Hippocampal formation (tissue), 2 donors: ENCODE measurements at regions not wholly inside any gene's neighbourhood (a gene's known extent, or its start where the extent isn't known, plus 50 kb on each side); places are given as distances from the start of the nearest gene placed in this dataset.
"Not testable (repeated sequence)": the region's sequence is repeated elsewhere in the genome, so short reads cannot be mapped to it uniquely, and the experiment has no call there.

ENCODE experiments used
- DNase-seq, 2 donors: peaks; one replicate each; lab custom pipeline; 2025; lab: John Stamatoyannopoulos, UW

DNA sequence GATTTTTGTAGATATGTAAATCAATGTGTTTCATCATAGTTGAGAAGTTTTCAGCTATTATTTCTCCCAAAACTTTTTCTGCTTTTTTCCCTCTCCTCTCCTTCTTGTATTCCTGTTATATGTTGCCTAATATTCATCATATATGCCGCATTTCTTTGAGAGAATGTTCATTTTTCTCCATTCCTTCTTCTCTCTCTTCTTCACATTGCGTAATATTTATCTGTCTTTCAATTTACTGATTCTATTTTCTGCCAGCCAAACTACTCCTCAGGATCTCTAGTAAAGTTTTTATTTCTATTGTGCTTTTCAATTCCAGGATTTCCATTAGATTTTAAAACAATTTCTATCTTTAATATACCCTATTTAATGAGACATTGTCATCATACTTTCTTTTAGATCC lies 896.8 kb downstream of the EPHA7 start:
- no peak for DNase-seq

- no peak for DNase-seq
These were observed 897.8 kb downstream of the EPHA7 start for GRCh38 chr6:92521553-92521952.

- DNase-seq, result no peak
These were observed 909.2 kb downstream of the EPHA7 start for GRCh38 chr6:92510137-92510536.

- DNase-seq, result no peak
These were observed 911.8 kb downstream of the EPHA7 start for GRCh38 chr6:92507552-92507951.

DNA sequence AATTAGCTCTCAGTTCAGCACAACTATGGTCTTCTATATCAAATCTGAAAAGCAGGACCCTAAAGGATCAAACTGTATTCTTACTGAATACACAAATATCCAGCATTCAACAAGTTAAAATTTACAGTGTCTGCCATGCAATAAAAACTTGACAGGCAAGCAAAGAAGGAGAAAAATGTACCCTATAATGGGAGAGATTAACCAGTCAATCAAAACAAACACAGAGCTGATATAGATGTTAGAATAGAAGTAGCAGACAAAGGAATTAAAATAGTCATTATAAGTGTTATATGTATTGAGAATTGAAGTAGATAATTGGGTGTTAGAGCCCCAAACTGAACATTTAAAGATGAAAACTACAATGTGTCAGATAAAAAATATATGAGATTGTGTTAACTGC lies 914.9 kb downstream of the EPHA7 start:
- DNase-seq, result no peak

DNA sequence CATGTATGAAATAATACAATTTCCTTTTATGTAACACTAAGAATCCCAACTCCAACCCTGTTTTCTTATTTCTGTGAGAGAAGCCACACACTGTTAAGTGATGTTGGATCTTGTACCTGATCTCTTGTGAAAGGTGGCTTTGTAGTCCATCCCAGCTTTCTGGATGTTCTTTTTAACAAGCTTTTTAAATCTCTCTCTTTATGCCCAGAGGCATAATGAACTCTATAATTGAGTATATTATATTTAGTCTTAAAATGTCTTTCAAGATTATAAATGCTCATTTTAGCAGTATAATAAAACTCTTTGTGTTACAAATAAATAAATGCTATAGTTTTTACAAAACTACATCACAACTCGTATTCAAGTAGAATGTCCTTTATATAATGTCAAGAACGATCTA lies 922.1 kb downstream of the EPHA7 start:
- no peak for DNase-seq

GRCh38 chr6:92496527-92496926 lies 922.8 kb downstream of the EPHA7 start:
- no peak for DNase-seq

GRCh38 chr6:92495242-92495641 lies 924.1 kb downstream of the EPHA7 start:
- DNase-seq, result no peak

GRCh38 chr6:92485487-92485886 lies 933.9 kb downstream of the EPHA7 start:
- DNase-seq, result no peak

DNA sequence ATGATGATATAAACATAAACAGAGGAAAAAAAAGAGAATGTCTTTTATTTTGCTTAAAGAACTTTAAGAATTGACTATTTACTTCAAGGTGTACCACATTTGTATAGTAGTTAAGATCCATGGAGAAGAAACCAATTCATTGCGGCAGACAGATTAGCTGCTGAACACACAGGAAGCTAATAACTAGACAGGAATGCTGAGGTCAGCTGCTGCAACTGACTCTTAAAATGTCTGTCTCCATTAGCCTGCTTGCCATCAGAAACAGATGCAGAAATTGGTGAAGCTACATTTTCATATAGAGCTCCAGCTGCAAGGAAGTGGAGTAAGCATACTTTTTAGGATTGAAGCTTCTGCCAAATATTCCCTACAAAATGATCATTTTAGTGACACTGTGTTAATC lies 939.5 kb downstream of the EPHA7 start:
- no peak for DNase-seq

GRCh38 chr6:92473056-92473455 lies 946.3 kb downstream of the EPHA7 start:
- no peak for DNase-seq

DNA sequence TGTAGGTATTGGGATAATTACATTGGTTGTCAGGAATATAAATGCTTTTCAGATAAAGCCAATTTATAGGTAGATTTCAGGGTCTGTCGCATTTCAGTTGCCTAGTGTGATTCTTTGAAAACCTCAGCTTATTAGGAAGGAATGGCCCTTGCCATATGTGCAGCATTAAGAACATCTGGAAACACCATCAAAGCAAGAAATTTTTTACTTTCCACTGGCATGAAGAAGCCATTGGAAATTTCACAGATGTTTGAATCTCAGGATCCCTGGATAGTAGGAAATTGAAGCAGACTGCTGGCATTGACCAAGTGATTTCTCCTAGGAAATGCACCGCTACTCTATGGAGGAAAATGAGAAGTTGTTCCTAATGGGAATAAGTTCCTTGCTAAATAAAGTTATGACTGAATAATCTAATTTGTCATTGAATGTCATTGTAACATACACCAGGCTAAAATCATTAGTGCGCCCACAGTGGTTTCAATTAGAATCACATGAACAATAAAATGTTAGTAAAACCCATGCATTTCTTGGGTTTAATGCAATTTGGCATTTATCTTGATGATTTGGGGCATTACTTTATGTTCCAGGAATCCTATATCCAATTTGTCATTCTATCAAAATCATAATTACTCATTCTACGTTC lies 950.1 kb downstream of the EPHA7 start:
- no peak for DNase-seq

- DNase-seq, result no peak
These were observed 951.3 kb downstream of the EPHA7 start for GRCh38 chr6:92468066-92468465.

DNA sequence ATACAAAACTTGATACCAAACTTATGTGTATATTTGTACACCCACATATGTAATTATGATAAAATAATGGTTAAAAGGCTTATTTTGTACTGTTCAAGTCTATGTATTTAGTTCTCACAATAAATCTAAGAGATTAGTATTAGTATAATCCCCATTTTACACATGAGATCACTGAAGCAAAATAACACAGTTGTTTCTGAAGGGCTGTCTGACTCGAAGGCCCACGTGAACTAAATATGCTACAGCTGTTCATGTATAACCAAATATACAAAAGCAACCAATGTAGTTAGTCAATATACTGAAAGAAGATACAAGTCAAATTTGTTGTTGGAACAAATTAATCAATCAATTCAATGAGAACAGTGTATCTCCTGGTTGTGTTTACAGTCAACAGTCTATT lies 959.2 kb downstream of the EPHA7 start:
- DNase-seq, result no peak

- DNase-seq, result no peak
These were observed 959.8 kb downstream of the EPHA7 start for GRCh38 chr6:92459606-92460005.

DNA sequence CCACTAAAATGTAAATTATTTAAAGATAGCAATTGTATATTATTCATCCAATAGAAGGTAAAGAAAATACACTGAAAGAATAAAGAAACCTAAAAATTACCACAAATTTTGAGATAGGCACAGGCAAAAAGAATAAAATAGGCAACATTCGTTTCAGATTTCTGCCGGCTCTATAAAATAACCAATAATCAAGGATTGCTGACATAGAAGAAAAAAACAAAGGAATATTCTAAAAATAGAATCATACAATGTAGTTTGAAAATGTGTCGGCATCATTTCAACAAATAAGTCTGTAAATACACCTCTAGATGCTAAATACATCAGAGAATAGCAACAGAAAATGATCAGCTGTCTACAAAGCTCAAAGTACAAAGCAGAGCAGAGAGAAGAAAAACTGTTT lies 973.3 kb downstream of the EPHA7 start:
- no peak for DNase-seq

DNA sequence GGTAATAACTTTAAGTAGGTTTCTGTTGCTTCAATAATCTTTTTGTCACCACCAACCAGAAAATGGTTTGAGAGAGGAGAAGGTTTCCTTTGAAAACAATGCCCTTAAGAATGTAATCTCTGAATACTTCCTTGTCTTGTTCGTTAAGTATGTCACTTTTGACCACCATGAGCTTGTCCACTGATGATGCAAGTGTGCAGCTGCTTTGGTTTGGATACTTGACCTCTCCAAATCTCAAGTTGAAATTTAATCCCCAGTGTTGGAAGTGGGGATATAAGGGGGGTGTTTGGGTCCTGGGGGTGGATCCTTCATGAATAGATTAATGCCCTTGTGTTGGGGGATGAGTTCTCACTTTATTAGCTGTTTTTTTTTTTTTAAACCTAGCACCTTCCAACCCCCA lies 985.4 kb downstream of the EPHA7 start:
- DNase-seq, result no peak

DNA sequence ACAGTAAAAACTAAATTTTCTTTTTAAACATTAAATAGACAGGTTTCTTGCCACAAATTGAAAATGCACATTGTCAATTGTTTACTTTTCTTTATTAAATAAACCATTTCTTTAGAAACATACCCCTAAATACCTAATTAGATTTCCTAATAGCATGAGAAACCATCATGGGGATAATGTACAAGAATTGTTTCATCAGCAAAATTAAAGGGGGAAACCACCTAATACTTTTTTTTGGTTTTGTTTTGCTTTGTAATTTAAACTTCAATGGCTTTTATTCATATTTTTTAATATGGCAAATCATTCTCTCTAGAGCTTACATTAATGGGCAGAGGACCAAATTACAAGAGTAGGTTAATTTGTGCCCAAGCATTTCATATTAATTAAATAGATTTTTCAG lies 987.9 kb downstream of the EPHA7 start:
- DNase-seq, result no peak

DNA sequence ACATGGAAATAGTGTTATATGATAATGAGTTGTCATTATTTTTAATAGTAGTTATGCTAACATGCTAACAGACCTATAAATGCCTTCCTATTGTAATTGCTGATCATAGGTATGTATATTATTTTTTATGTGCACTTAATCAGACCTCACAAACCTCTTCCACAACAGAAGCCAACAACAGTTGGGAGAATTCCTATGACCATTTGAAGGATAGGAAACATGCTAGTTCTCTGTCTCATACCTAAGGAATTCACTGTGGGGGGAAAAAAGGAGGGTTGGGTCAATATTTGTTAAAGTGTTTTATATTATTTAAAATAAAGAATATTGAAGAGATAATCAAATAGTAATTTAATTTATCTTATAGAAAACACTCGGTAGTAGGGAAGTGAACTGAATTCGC lies 990.9 kb downstream of the EPHA7 start:
- no peak for DNase-seq

GRCh38 chr6:92427453-92427852 lies 991.9 kb downstream of the EPHA7 start:
- no peak for DNase-seq

GRCh38 chr6:92415656-92416055 lies 1003.7 kb downstream of the EPHA7 start:
- DNase-seq, result no peak

DNA sequence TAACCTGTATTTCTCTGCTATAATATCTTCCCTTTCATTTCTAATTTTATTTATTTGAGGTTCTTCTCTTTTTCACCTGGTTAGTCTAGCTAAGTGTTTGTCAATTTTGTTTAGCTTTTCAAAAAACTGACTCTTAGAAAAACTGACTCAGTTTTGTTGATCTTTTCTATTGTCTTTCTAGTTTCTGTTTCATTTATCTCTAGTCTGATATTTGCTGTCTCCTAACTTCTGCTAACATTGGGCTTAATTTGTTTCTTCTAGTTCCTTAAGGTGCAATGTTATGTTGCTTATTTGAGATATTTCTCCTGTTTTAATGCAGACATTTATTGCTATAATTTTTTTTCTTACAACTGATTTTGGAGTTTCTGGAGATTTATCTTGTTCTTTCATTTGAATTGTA lies 1011.0 kb downstream of the EPHA7 start:
- DNase-seq, result no peak

DNA sequence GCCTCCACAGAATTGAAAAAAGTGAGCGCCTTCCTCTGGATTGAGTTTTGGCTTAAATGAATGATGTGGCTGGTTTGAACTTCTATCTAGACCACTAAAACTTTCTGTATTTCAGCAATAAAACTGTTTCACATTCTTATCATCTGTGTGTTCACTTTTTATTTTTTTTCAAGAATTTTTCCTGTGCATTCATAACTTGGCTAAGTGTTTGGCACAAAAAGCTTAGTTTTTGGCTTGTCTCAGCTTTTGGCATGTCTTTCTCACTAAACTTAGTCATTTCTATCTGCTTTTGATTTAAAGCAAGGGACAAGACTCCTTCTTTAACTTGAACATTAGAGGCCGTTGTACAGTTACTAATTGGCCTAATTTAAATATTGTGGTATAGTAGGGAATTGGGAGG lies 1015.1 kb downstream of the EPHA7 start:
- DNase-seq, result no peak

- DNase-seq, result no peak
These were observed 1019.4 kb downstream of the EPHA7 start for GRCh38 chr6:92399911-92400310.

- not testable (repeated sequence) for DNase-seq
These were observed 1030.7 kb downstream of the EPHA7 start for GRCh38 chr6:92388706-92389105.
